ENCODE measurements at regions not wholly inside any gene's neighbourhood (a gene's known extent, or its start where the extent isn't known, plus 50 kb on each side); places are given as distances from the start of the nearest gene placed in this dataset.

GRCh38 chrX:43225626-43226328, 430.3 kb upstream of the MAOA start:
- H3K27me3 ChIP-seq = no peaks in the 10 kb centered on the region
- H3K36me3 ChIP-seq = no peaks in the 10 kb centered on the region
- no peaks in the 10 kb centered on the region for H3K4me1 ChIP-seq
- intact Hi-C loops (cut with DNase I; ENCODE audit: low total_unique reads) = no loop called here
- no peak for DNase-seq
- no peak overlapping the region for H3K27ac ChIP-seq
- no peaks in the 10 kb centered on the region for H3K9me3 ChIP-seq
- no peak for TF ChIP-seq CTCF (IDR thresholded peaks at IDR 0.05)
- H3K4me3 ChIP-seq = no peak overlapping the region

- DNase-seq = no peak
- intact Hi-C loops (cut with DNase I; ENCODE audit: low total_unique reads) = no loop called here
- Histone ChIP-seq H3K27me3 (no peaks in the 10 kb centered on the region), H3K4me1 (no peaks in the 10 kb centered on the region), H3K27ac (no peak overlapping the region), H3K9me3 (no peaks in the 10 kb centered on the region), H3K4me3 (no peak overlapping the region), H3K36me3 (no peaks in the 10 kb centered on the region)
- TF ChIP-seq CTCF (IDR thresholded peaks at IDR 0.05) = no peak
Measured at GRCh38 chrX:43238461-43238945, 417.6 kb upstream of the MAOA start.

GRCh38 chrX:43239356-43239755, 416.7 kb upstream of the MAOA start:
- TF ChIP-seq CTCF (IDR thresholded peaks at IDR 0.05) = no peak
- no peak for DNase-seq
- intact Hi-C loops (cut with DNase I; ENCODE audit: low total_unique reads) = no loop called here
- Histone ChIP-seq H3K36me3 (no peaks in the 10 kb centered on the region), H3K4me3 (no peak overlapping the region), H3K27ac (no peak overlapping the region), H3K4me1 (no peaks in the 10 kb centered on the region), H3K9me3 (no peaks in the 10 kb centered on the region), H3K27me3 (no peaks in the 10 kb centered on the region)

GRCh38 chrX:43255596-43255995, 400.5 kb upstream of the MAOA start:
- no peak overlapping the region for H3K27ac ChIP-seq
- no peak for TF ChIP-seq CTCF (IDR thresholded peaks at IDR 0.05)
- H3K4me3 ChIP-seq = no peak overlapping the region
- no peaks in the 10 kb centered on the region for H3K4me1 ChIP-seq
- intact Hi-C loops (cut with DNase I; ENCODE audit: low total_unique reads) = no loop called here
- no peaks in the 10 kb centered on the region for H3K36me3 ChIP-seq
- H3K9me3 ChIP-seq = peaks cover 0 to 17% (median 7%) of the 10 kb centered on the region in 3 donors
- no peaks in the 10 kb centered on the region for H3K27me3 ChIP-seq
- no peak for DNase-seq

- H3K4me1 ChIP-seq = no peaks in the 10 kb centered on the region
- H3K27me3 ChIP-seq = no peaks in the 10 kb centered on the region
Measured at GRCh38 chrX:43266487-43266886, 389.6 kb upstream of the MAOA start.

More at GRCh38 chrX:43266487-43266886, 389.6 kb upstream of the MAOA start:
- no peak overlapping the region for H3K4me3 ChIP-seq
- intact Hi-C loops (cut with DNase I; ENCODE audit: low total_unique reads) = no loop called here
- DNase-seq = no peak
- peaks cover 0 to 9% (median 8%) of the 10 kb centered on the region in 3 donors for H3K9me3 ChIP-seq
- no peak overlapping the region for H3K27ac ChIP-seq
- H3K36me3 ChIP-seq = no peaks in the 10 kb centered on the region
- TF ChIP-seq CTCF (IDR thresholded peaks at IDR 0.05) = no peak
